Right lobe of liver (tissue), 6 donors: ENCODE measurements at regions not wholly inside any gene's neighbourhood (a gene's known extent, or its start where the extent isn't known, plus 50 kb on each side); places are given as distances from the start of the nearest gene placed in this dataset.

Experiments used
- ATAC-seq, 4 donors: fragments of 200-7000 bp; cut with Tn5 transposase; one replicate each; pipeline ENCODE4 v1.9.1; 2020; ENCODE audit warnings: mild to moderate bottlenecking in 4 of 4, moderate library complexity in 4 of 4
- DNase-seq, 3 donors: peaks; one replicate each; pipeline ENCODE4 v3.0.0-alpha.2; 2020
- H3K27ac ChIP-seq, 3 donors: fragments of 200-600 bp; one replicate each; pipeline ENCODE4 v1.8.0; 2022
- H3K27me3 ChIP-seq, 2 donors: fragments of 200-600 bp; one replicate each; pipeline ENCODE4 v1.8.0; 2022
- H3K36me3 ChIP-seq, 4 donors: fragments of 200-600 bp; sonication (generic) in 1 of 4; one replicate each; pipeline versions ENCODE4 v1.5.1 to v1.8.0; 2017 to 2022; ENCODE audit warnings: control low read depth in 1 of 4
- H3K4me1 ChIP-seq, 4 donors: fragments of 200-600 bp; sonication (generic) in 1 of 4; one replicate each; pipeline versions ENCODE4 v1.5.1 to v1.8.0; 2017 to 2022; ENCODE audit warnings: control low read depth in 1 of 4
- H3K4me3 ChIP-seq, 3 donors: fragments of 200-600 bp; one replicate each; pipeline ENCODE4 v1.8.0; 2022
- H3K9me3 ChIP-seq, 4 donors: fragments of 200-600 bp; sonication (generic) in 1 of 4; one replicate each; pipeline versions ENCODE4 v1.5.1 to v1.8.0; 2017 to 2022; ENCODE audit warnings: control low read depth in 1 of 4
- CTCF ChIP-seq, 4 donors: fragments of 200-600 bp in 3 of 4; fragments of 450-650 bp in 1 of 4; IDR thresholded peaks; one replicate each; pipeline versions ENCODE4 v1.5.1 to v1.8.0; 2016 to 2022; ENCODE audit warnings: antibody characterized with exemption in 4 of 4, mild to moderate bottlenecking in 2 of 4
- POLR2A ChIP-seq: fragments of 450-650 bp; IDR thresholded peaks from one replicate; pipeline ENCODE4 v1.6.1; 2017; ENCODE audit warnings: antibody characterized with exemption, mild to moderate bottlenecking
- WGBS: methylation state at CpG from one replicate; pipeline ENCODE4 v1.1.6; 2018; ENCODE audit warnings: low coverage, low lambda C conversion rate; ENCODE audit not compliant: insufficient coverage; ENCODE audit errors: missing lambda C conversion rate; 5-methylcytosine and 5-hydroxymethylcytosine counted together
- intact Hi-C, 2 donors: fragments of 100-400 bp; cut with DNase I; formaldehyde crosslinking; loops; one replicate each; pipeline versions ENCODE4 v1.11.2 to v1.14.1; 2022
- donor health status: DM: no; HTN: yes; CAD: no.
- donor health status: DM: no; HTN: no; CAD: no.
- donor health status: DM: no; HTN: no; CAD: no.
- donor health status: DM: no; HTN: yes; CAD: no.
- donor health status: DM: no; HTN: yes; CAD: no.

- Histone ChIP-seq H3K27me3 (no peaks in the 10 kb centered on the region), H3K27ac (no peak overlapping the region), H3K36me3 (no peaks in the 10 kb centered on the region), H3K9me3 (no peaks in the 10 kb centered on the region), H3K4me1 (peaks cover 0 to 8% (median 0%) of the 10 kb centered on the region in 4 donors), H3K4me3 (no peak overlapping the region)
- ATAC-seq (no peak), DNase-seq (no peak)
- WGBS, result 34% methylated on average over 3 of the region's 3 CpGs
- intact Hi-C loops, result loop anchor here (5.0 to 10.0 kb wide), 2 partner anchors 249 to 462 kb away; no protein-coding TSS in a partner anchor
- TF ChIP-seq CTCF (IDR thresholded peaks at IDR 0.05) (no peak), POLR2A (no peak)
Observed at GRCh38 chr13:48583859-48584311, 51.0 kb upstream of the RCBTB2 start.

- DNase-seq (no peak), ATAC-seq (peak; percentile 40 to 63 (median 52))
- Histone ChIP-seq H3K27me3 (no peaks in the 10 kb centered on the region), H3K9me3 (no peaks in the 10 kb centered on the region), H3K4me3 (no peak overlapping the region), H3K27ac (no peak overlapping the region), H3K36me3 (no peaks in the 10 kb centered on the region), H3K4me1 (no peaks in the 10 kb centered on the region)
- intact Hi-C loops, result loop anchor here in 1 of 2 donors (10.0 kb wide), 1 partner anchor 251 kb away; no protein-coding TSS in a partner anchor
- 26% methylated on average over 2 of the region's 2 CpGs for WGBS
- TF ChIP-seq POLR2A (no peak), CTCF (IDR thresholded peaks at IDR 0.05) (no peak)
Observed at GRCh38 chr13:48585456-48585840, 52.6 kb upstream of the RCBTB2 start.

GRCh38 chr13:48586591-48587103 is 53.8 kb upstream of the RCBTB2 start:
- no peaks in the 10 kb centered on the region for H3K4me1 ChIP-seq
- no peaks in the 10 kb centered on the region for H3K9me3 ChIP-seq
- peak in 1 of 3 donors; percentile 50 for DNase-seq

GRCh38 chr13:48588120-48588519 is 55.2 kb upstream of the RCBTB2 start:
- 100% methylated on average over 1 of the region's 2 CpGs for WGBS
- H3K27me3 ChIP-seq, result no peaks in the 10 kb centered on the region
- intact Hi-C loops, result loop anchor here in 1 of 2 donors (10.0 kb wide), 1 partner anchor 253 kb away; no protein-coding TSS in a partner anchor
- H3K27ac ChIP-seq, result no peak overlapping the region
- TF ChIP-seq POLR2A, result no peak
- TF ChIP-seq CTCF (IDR thresholded peaks at IDR 0.05), result no peak
- no peaks in the 10 kb centered on the region for H3K4me1 ChIP-seq
- no peaks in the 10 kb centered on the region for H3K9me3 ChIP-seq
- no peak for DNase-seq
- H3K36me3 ChIP-seq, result no peaks in the 10 kb centered on the region
- H3K4me3 ChIP-seq, result no peak overlapping the region
- no peak for ATAC-seq

More at GRCh38 chr13:48586591-48587103, 53.8 kb upstream of the RCBTB2 start:
- Histone ChIP-seq H3K4me3 (no peak overlapping the region), H3K27me3 (no peaks in the 10 kb centered on the region), H3K27ac (peak overlapping the region in 1 of 3 donors; percentile 8), H3K36me3 (no peaks in the 10 kb centered on the region)
- 16% methylated on average over 5 of the region's 5 CpGs for WGBS
- no peak for TF ChIP-seq CTCF (IDR thresholded peaks at IDR 0.05)
- TF ChIP-seq POLR2A, result no peak
- ATAC-seq, result peak; percentile 56 to 69 (median 66)
- intact Hi-C loops, result loop anchor here in 1 of 2 donors (10.0 kb wide), 1 partner anchor 252 kb away; no protein-coding TSS in a partner anchor
